ENCODE measurements at regions not wholly inside any gene's neighbourhood (a gene's known extent, or its start where the extent isn't known, plus 50 kb on each side); places are given as distances from the start of the nearest gene placed in this dataset.

DNA sequence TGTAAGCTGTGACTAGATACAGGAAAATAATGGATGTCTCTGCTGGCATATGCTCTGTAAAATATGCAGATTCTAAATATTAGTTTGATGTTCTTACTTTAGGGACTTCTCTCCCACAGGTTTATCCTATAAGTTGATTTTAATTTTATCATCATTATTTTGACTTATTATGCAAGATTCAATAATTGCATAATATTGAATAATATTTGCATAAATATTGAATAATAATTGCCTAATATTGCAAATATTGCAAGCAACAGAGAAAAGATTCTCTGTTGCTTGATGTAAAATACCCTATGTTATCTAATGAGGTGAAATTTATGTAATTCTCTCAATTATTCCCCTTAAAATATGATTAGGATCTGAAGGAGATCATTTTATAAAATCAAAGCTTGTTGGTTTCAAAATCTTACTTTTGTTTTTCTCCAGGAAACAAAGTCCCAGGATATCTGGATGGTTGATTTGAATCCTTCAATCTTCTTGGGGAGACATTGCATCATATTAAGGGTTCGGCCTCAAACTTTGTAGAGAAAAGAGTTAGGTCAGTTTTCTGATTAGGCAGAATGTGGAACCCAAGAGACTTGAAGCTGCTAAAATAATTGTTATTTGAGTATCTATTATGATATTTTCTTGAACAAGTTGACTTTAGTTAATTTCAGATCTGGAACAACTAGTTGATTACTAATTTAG is 92.8 kb upstream of the MTPN start:
- no peak overlapping the region for H3K27ac ChIP-seq
- no peak for TF ChIP-seq ZFX (IDR thresholded peaks at IDR 0.05)
- TF ChIP-seq, protein P1, sequence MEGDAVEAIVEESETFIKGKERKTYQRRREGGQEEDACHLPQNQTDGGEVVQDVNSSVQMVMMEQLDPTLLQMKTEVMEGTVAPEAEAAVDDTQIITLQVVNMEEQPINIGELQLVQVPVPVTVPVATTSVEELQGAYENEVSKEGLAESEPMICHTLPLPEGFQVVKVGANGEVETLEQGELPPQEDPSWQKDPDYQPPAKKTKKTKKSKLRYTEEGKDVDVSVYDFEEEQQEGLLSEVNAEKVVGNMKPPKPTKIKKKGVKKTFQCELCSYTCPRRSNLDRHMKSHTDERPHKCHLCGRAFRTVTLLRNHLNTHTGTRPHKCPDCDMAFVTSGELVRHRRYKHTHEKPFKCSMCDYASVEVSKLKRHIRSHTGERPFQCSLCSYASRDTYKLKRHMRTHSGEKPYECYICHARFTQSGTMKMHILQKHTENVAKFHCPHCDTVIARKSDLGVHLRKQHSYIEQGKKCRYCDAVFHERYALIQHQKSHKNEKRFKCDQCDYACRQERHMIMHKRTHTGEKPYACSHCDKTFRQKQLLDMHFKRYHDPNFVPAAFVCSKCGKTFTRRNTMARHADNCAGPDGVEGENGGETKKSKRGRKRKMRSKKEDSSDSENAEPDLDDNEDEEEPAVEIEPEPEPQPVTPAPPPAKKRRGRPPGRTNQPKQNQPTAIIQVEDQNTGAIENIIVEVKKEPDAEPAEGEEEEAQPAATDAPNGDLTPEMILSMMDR (conservative IDR thresholded peaks at IDR 0.05): no peak

DNA sequence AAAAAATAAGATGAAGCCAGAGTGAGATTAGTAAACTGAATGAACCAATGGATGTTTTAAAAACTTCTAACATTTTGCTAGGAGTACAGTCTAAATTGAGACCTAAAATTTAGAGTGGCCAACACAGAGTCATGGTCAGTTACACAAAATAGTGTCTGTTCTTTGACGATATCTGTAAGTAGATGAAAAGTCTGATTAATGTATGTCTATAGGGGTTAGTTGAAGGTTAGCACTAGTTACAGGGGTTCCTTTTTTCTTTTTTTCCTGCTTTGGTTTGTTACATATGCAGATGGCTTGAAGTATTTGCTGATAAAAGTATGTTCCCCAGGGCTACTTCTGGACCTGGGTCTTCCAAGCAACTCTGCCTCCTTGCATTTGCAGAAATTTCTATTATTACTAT is 90.1 kb upstream of the MTPN start:
- H3K27ac ChIP-seq: no peak overlapping the region
- TF ChIP-seq ZFX (IDR thresholded peaks at IDR 0.05): no peak
- TF ChIP-seq, protein P1 (conservative IDR thresholded peaks at IDR 0.05): no peak

DNA sequence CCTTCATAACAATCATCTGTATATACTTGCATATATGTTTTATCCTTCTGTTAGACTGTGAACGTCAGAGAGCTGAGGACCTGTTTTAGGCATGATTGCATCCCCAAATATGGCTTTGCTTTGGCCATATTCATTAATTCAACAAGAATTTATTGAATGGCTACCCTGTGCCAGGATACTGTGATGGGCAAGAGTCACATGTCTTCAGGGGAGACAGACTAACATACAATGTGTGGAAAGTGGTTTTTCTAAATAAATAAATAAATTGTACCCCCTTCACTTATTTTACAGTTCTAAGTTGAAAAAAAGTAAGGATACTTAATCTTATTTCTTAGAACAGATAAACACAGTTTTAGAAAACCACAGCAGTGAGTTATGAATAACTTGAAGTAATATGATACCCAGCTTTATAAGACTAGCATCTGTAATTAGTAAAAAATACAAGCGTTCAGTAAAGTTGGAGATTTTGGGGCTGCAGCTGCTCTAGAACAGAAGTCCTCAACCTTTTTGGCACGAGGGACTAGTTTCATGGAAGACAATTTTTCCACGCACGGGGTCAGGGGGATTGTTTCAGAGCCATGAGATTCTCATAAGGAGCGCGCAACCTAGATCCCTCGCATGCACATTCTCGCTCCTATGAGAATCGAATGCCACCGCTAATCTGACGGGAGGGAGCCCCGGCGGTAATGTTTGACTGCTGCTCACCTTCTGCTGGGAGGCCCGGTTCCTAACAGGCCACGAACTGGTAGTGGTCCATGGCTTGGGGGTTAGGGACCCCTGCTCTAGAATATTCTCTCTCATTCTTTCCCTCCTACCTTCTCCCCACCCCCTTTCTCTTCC is 89.4 kb upstream of the MTPN start:
- TF ChIP-seq, protein P1 (conservative IDR thresholded peaks at IDR 0.05): no peak
- no peak for TF ChIP-seq ZFX (IDR thresholded peaks at IDR 0.05)
- no peak overlapping the region for H3K27ac ChIP-seq

DNA sequence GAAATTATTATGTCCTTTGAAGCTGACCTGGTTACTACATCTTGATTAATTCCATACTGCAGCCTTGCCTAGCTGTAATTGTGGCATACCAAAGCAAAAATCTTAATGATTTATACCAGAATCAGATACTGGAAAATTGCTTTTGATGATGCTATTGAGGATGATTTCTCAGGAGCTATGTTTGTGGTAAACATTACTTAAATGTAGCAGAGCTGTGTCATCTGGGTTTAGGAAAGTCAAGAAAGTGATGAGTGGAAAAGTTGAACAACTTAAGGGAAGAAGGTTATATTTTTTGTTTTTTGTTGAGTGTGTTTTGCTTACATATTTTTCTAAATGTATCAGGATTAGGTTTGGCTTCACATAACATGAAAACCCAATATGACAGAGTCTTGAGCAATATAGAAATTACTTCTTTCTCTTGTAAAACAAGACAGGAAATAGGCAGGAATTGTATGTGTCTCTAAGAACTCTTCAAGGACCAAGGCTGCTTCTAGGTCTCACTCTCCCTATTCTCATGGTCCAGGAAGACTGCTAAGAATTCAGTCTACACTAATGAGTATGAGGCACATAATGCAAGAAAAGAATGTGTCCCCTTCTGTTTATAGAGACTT is 87.6 kb upstream of the MTPN start:
- no peak for TF ChIP-seq ZFX (IDR thresholded peaks at IDR 0.05)
- TF ChIP-seq, protein P1 (conservative IDR thresholded peaks at IDR 0.05): no peak
- no peak overlapping the region for H3K27ac ChIP-seq

DNA sequence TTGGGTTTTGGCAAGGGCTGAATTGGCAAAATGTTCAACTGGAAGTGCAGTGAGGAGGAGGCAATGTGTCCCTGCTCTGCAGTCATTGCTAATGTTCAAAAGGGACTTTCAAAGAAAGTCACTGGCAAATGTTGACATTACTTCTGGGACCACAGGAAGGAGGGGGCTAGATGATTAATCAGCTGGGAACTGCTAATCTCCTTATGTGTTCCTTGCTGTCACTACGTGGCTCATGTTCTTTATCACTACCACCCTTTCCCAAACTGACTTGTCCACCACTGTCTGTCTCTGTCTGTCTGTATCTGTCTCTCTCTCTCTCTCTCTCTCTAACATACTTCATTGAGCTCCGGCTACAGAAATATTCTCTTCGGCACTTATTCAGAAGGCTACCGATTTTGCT is 86.9 kb upstream of the MTPN start:
- TF ChIP-seq, protein P1 (conservative IDR thresholded peaks at IDR 0.05): no peak
- no peak for TF ChIP-seq ZFX (IDR thresholded peaks at IDR 0.05)
- H3K27ac ChIP-seq: no peak overlapping the region

DNA sequence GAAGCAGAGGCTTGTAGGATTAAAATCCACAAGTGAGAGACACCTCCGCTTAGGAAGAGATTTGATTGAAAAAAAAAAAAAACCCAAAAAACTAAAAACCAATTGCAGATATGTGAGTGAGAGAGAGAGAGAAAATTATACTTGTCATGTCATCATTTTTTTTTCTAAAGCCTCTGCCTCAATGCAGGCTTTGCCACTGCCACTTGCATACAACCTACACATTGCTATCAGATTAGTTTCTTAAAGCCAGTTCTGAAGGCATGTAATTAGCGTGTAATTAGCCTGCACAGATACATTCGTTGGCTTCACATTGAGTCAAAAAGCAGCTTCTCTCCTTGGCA is 86.1 kb upstream of the MTPN start:
- TF ChIP-seq, protein P1 (conservative IDR thresholded peaks at IDR 0.05): no peak
- no peak for TF ChIP-seq ZFX (IDR thresholded peaks at IDR 0.05)
- H3K27ac ChIP-seq: no peak overlapping the region

Data from C4-2B (cell line).